GM20431 (cell line): ENCODE measurements at regions not wholly inside any gene's neighbourhood (a gene's known extent, or its start where the extent isn't known, plus 50 kb on each side); places are given as distances from the start of the nearest gene placed in this dataset.

ENCODE experiments used
- in situ Hi-C: fragments of 300-500 bp; cut with MseI, MboI; formaldehyde crosslinking; loops from one replicate; pipeline ENCODE4 v1.15.0; 2020; ENCODE audit warnings: low sequenced_read_pairs; ENCODE audit not compliant: unreplicated experiment

DNA sequence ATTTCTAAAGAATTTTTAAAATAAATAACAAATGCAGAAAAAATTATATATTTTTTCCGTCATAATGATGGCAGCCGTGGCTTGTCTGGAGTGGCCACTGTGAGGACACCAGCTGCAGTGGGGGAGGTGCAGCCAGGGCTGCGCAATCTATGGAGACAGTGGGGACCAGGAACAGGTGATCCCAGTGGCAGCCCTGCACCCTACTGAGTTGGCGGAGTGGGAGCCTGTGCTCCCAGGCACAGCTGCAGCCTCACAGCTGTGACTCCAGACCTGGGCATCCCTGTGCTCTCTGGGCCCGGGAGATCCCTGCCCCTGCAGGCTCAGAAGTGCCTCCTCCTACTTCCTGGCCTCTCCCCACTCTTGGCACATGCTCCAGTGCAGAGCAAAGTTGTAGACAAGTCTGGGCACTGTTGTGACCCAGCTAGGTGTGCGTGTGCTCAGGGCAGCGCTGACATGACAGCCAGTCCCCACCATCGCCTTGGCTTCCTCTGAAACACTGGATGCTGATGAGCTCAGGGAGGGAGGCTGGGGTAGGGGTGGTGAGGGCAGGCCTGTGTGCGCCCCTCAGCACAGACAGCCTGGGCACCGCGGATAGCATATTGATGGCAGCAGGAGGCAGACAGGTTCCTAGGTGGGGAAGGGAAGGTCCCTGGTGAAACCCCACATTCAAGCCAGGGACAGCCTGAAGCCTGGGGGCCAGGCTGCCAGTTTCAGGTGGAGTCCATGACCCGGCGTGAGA lies 96.0 kb upstream of the PRR16 start:
- in situ Hi-C loops: no loop called here

DNA sequence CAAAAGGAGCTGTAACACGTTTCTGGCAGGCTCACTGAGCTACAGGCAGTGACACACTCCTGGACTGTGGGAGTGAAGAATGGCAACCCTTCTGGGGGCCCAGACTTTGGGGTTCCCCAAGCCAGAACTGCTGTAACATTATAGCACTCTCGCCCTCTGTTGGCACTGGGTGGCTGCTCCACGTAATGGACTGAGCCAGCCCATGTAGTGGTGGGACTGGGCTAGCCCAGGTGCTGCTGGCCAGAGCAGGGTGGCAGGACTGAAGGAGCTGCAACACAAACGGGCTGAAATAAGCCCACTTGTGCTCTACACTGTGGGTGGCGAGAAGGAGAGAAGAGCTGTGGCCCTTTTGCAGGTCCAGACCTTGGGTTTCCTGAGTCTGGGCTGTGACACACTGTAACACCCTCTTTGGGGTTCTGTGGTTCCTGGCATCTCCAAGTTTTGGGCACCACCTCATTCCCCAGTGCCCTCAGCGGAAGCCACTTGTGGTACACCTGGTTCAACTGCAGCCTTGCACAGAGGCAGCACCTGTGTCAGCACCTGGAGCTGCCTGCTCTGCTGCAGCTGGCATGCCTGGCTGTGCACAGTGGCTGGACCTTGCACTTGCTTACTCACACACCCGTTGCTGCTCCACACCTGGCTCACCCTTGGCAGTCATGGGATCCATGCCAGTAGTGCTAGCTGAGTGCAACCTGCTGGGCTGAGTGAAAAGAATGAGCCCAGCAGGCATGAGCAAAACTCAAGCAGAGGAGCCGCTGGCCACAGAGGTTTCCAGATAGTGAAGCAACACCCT lies 95.0 kb upstream of the PRR16 start:
- in situ Hi-C loops: no loop called here

GRCh38 chr5:120372899-120373298 lies 91.2 kb upstream of the PRR16 start:
- in situ Hi-C loops: no loop called here

DNA sequence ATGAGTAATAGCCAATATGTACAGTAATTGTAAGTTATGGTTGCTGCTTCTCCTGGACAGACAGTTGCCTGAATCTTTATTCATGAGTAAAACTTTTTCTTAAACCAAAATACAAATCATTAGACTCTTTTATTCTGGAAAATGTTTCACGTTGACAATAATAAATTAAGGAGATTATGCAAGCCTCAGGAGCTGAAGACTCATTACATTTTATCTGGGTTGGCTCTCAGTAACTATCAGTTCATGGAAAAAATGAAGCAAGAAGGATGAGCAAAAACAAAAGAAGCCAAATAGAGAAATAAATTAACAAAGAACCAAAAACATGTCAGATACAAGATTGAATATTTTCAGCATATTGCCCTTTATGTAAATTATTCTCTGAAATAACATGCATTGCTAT lies 88.9 kb upstream of the PRR16 start:
- in situ Hi-C loops: no loop called here

- in situ Hi-C loops: no loop called here
Measured at GRCh38 chr5:120380644-120381043, 83.5 kb upstream of the PRR16 start.

DNA sequence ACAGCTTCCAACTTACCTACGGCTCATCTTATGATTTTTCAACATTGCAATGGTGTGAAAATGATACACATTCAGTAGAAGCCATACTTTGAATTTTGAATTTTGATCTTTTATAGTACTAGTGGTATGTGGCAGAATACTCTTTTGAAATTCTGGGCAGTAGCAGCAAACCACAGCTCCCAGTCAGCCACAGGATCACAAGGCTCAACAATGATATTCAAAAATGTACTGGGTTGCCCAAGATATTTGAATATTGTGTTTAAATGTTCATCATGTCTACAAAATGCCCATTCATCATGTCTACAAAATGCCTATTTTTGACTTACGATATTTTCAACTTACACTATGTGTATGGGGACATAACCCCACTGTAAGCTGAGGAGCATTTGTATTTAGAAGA lies 81.3 kb upstream of the PRR16 start:
- in situ Hi-C loops: no loop called here

DNA sequence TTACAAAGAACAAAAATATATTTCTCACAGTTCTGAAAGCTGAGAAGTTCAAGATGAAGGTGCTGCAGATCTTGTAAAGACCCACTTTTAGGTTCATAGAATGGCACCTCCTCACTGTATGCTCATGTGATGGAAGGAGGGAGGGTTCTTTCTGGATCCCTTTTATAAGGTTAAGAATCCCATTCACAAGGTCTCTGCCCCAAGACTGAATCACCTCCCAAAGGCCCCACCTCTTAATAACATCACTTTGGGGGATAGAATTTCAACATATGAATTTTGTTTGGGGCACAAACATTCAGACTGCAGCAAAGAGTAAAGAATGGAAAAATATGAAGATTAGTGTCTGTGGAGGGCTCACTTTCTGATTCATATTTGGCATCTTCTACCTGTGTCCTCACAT lies 77.1 kb upstream of the PRR16 start:
- in situ Hi-C loops: no loop called here

- in situ Hi-C loops: no loop called here
Measured at GRCh38 chr5:120388016-120388781, 75.9 kb upstream of the PRR16 start.

DNA sequence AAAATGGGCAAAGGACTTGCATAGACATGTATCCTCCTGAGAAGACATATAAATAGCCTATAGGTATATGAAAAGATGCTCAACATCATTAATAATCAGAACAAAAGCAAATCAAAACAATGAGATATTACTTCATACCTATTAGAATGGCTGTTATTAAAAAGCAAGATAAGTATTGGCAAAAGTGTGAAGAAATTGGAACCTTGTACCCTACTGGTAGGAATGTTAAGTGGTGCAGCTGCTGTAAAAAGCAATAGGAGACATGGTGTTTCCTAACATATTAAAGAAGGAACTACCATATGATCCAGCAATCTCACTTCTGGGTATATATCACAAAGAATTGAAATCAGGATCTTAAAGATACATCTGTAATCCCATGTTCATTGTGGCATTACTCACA lies 69.8 kb upstream of the PRR16 start:
- in situ Hi-C loops: no loop called here

DNA sequence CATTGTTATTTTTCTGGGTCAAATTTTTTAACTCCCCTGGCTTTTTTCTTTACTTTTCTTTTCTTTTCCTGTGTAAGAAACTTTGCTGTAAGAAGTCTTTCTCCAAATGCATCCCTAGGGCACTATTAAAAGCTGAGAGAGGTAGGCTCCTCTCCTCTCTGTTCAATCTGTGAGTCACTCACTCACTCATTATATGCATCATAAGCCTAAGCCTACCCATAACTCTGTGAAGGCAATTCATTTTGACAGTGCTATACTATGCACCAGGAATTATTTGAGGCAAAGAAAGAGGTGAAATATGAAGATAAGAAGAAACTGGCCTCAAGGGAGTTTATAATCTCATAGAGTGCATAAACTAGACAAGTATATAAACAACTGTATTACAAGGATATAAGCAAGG lies 67.9 kb upstream of the PRR16 start:
- in situ Hi-C loops: no loop called here

GRCh38 chr5:120400356-120400755 lies 63.7 kb upstream of the PRR16 start:
- in situ Hi-C loops: no loop called here

DNA sequence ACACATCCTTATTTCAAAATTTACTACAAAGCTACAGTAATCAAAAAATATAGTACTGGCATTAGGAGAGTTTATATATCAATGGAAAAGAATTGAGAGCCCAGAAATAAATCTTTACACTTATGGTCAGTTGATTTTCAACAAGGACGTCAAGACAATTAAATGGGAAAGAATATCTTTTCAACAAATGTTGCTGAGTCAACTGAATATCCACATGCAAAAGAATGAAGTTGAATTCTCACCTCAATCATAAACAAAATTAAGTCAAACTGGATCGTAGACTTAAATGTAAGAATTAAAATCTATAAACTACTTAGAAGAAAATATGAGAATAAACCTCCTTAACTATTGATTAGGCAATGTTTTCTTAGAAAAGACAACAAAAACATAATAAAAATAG lies 61.5 kb upstream of the PRR16 start:
- in situ Hi-C loops: no loop called here

DNA sequence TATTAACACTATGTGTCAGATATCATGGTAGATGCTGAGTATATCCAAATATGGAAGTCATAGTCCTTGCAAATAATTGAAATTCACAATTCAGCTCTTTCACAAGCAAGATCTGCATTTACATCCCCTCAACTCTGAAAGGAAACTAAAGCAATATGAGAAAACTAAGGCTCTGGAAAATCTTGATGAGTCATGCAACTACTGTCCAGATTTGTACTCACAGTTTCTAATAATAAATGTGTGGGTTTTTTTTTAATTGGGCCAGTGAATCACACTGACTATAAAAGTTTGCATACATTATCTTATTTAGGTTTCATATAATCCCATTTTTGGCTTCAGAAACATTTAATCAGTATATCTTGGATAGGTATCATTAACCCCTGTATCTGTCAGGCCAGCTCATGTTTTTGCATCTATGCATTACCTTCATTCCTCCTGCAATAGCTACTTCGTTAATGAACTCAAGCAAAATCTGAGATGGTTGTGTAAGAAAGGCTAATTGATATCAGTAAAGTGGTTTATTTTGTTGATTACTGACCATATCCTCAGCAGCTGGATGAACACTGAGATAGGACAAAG lies 58.7 kb upstream of the PRR16 start:
- in situ Hi-C loops: no loop called here

DNA sequence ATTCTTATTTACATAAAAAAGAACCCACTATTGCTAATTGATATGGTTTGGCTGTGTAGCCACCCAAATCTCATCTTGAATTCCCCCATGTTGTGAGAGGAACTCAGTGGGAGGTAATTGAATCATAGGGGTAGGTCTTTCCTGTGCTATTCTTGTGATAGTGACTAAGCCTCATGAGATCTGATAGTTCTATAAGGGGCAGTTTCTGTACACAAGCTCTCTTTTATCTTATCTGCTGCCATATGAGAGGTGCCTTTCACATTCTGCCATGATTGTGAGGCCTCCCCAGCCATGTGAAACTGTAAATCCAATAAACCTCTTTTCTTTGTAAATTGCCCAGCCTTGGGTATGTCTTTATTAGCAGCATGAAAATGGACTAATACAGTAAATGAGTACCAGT lies 58.2 kb upstream of the PRR16 start:
- in situ Hi-C loops: no loop called here

- in situ Hi-C loops: no loop called here
Measured at GRCh38 chr5:120413686-120414085, 50.4 kb upstream of the PRR16 start.
